ENCODE measurements at regions not wholly inside any gene's neighbourhood (a gene's known extent, or its start where the extent isn't known, plus 50 kb on each side); places are given as distances from the start of the nearest gene placed in this dataset.

- TF ChIP-seq POLR2AphosphoS5 (IDR thresholded peaks at IDR 0.05; ENCODE audit: borderline replicate concordance, low read depth, low read length): no peak
- no peak for TF ChIP-seq EZH2 (IDR thresholded peaks at IDR 0.05)
Measured at GRCh38 chr11:130562549-130562948, 114.1 kb downstream of the ADAMTS15 start.
